Upper lobe of left lung (tissue), 6 donors: ENCODE measurements at regions not wholly inside any gene's neighbourhood (a gene's known extent, or its start where the extent isn't known, plus 50 kb on each side); places are given as distances from the start of the nearest gene placed in this dataset.

Experiments used
- ATAC-seq, 2 donors: fragments of 200-7000 bp; cut with Tn5 transposase; one replicate each; pipeline ENCODE4 v1.9.1; 2022; ENCODE audit warnings: mild to moderate bottlenecking in 2 of 2, moderate library complexity in 2 of 2; ENCODE audit not compliant: low FRiP score in 2 of 2
- DNase-seq, 2 donors: peaks; one replicate each; pipeline ENCODE4 v3.0.0-alpha.2; 2019 to 2020
- H3K27ac ChIP-seq, 4 donors: fragments of 200-600 bp; sonication (generic); one replicate each; pipeline ENCODE4 v1.5.1; 2016 to 2019
- H3K27me3 ChIP-seq, 4 donors: fragments of 200-600 bp; sonication (generic); one replicate each; pipeline ENCODE4 v1.5.1; 2017 to 2019
- H3K36me3 ChIP-seq, 4 donors: fragments of 200-600 bp; sonication (generic); one replicate each; pipeline ENCODE4 v1.5.1; 2016 to 2019
- H3K4me1 ChIP-seq, 4 donors: fragments of 200-600 bp; sonication (generic); one replicate each; pipeline ENCODE4 v1.5.1; 2018 to 2019
- H3K4me3 ChIP-seq, 4 donors: fragments of 200-600 bp; sonication (generic); one replicate each; pipeline ENCODE4 v1.5.1; 2017 to 2019; ENCODE audit warnings: mild to moderate bottlenecking in 2 of 4, moderate library complexity in 1 of 4
- H3K9me3 ChIP-seq, 4 donors: fragments of 200-600 bp; sonication (generic); one replicate each; pipeline ENCODE4 v1.5.1; 2018 to 2019
- CTCF ChIP-seq, 6 experiments: fragments of 450-650 bp in 4 of 6; fragments of 200-600 bp in 2 of 6; sonication (generic) in 2 of 6; IDR thresholded peaks; one replicate each; pipeline ENCODE4 v1.5.1; 2016 to 2019; ENCODE audit warnings: antibody characterized with exemption in 6 of 6
- EP300 ChIP-seq, 4 donors: sonication (generic); formaldehyde crosslinking; IDR thresholded peaks; one replicate each; pipeline ENCODE4 v1.5.1; 2017; ENCODE audit warnings: antibody characterized with exemption in 4 of 4, control low read depth in 2 of 4
- POLR2A ChIP-seq, 4 donors: fragments of 450-650 bp; IDR thresholded peaks; one replicate each; pipeline ENCODE4 v1.5.1; 2016 to 2017; ENCODE audit warnings: antibody characterized with exemption in 4 of 4, mild to moderate bottlenecking in 2 of 4
- POLR2AphosphoS5 ChIP-seq, 2 donors: sonication (generic); formaldehyde crosslinking; IDR thresholded peaks; one replicate each; pipeline ENCODE4 v1.5.1; 2017; ENCODE audit warnings: antibody characterized with exemption in 2 of 2
- WGBS, 2 donors: methylation state at CpG; one replicate each; pipeline ENCODE4 v1.1.5; 2017 to 2018; 5-methylcytosine and 5-hydroxymethylcytosine counted together
- donor health status: DM: no; HTN: no; CAD: no; lungs with moderate emphysema.
- donor health status: DM: no; HTN: yes; CAD: no; lungs with severe emphysema.

- Histone ChIP-seq H3K9me3 (peaks cover 0 to 4% (median 0%) of the 10 kb centered on the region in 4 donors), H3K36me3 (no peaks in the 10 kb centered on the region), H3K27me3 (no peaks in the 10 kb centered on the region), H3K4me1 (no peaks in the 10 kb centered on the region), H3K4me3 (no peak overlapping the region), H3K27ac (no peak overlapping the region)
- no peak for ATAC-seq
- TF ChIP-seq CTCF (IDR thresholded peaks at IDR 0.05) (no peak), POLR2A (IDR thresholded peaks at IDR 0.05) (no peak), POLR2AphosphoS5 (IDR thresholded peaks at IDR 0.05) (no peak), EP300 (IDR thresholded peaks at IDR 0.05) (no peak)
- 61 to 79% methylated on average over 8 to 9 of the region's 9 CpGs for whole genome bisulfite sequencing, 2 donors
- DNase-seq: no peak
Measured at GRCh38 chr16:54696970-54697369, 233.7 kb upstream of the IRX5 start.

- Histone ChIP-seq H3K4me1 (no peaks in the 10 kb centered on the region), H3K9me3 (peaks cover 0 to 3% (median 0%) of the 10 kb centered on the region in 4 donors), H3K36me3 (no peaks in the 10 kb centered on the region), H3K27ac (no peak overlapping the region), H3K27me3 (no peaks in the 10 kb centered on the region), H3K4me3 (no peak overlapping the region)
- DNase-seq (peak in 1 of 2 donors; percentile 5), ATAC-seq (no peak)
- TF ChIP-seq POLR2AphosphoS5 (IDR thresholded peaks at IDR 0.05) (no peak), POLR2A (IDR thresholded peaks at IDR 0.05) (no peak), CTCF (IDR thresholded peaks at IDR 0.05) (no peak), EP300 (IDR thresholded peaks at IDR 0.05) (no peak)
- 56 to 65% methylated on average over 8 of the region's 8 CpGs for WGBS, 2 donors
Measured at GRCh38 chr16:54696522-54696921, 234.1 kb upstream of the IRX5 start.

- Histone ChIP-seq H3K4me3 (no peak overlapping the region), H3K4me1 (no peaks in the 10 kb centered on the region), H3K36me3 (no peaks in the 10 kb centered on the region), H3K27me3 (no peaks in the 10 kb centered on the region), H3K9me3 (no peaks in the 10 kb centered on the region), H3K27ac (no peak overlapping the region)
- no peak for TF ChIP-seq EP300 (IDR thresholded peaks at IDR 0.05)
- no peak for TF ChIP-seq CTCF (IDR thresholded peaks at IDR 0.05)
- no peak for TF ChIP-seq POLR2A (IDR thresholded peaks at IDR 0.05)
- no peak for TF ChIP-seq POLR2AphosphoS5 (IDR thresholded peaks at IDR 0.05)
- DNase-seq: no peak
- no peak for ATAC-seq
- 63 to 70% methylated on average over 2 of the region's 2 CpGs for WGBS, 2 donors
Measured at GRCh38 chr16:54694651-54695050, 236.0 kb upstream of the IRX5 start.

GRCh38 chr16:54693864-54694263 lies 236.8 kb upstream of the IRX5 start:
- H3K4me3 ChIP-seq: no peak overlapping the region
- no peaks in the 10 kb centered on the region for H3K27me3 ChIP-seq
- no peak overlapping the region for H3K27ac ChIP-seq
- no peak for TF ChIP-seq EP300 (IDR thresholded peaks at IDR 0.05)
- TF ChIP-seq POLR2A (IDR thresholded peaks at IDR 0.05): no peak
- TF ChIP-seq POLR2AphosphoS5 (IDR thresholded peaks at IDR 0.05): no peak
- TF ChIP-seq CTCF (IDR thresholded peaks at IDR 0.05): no peak
- ATAC-seq (no peak), DNase-seq (no peak)
- no peaks in the 10 kb centered on the region for H3K4me1 ChIP-seq
- no peaks in the 10 kb centered on the region for H3K36me3 ChIP-seq
- H3K9me3 ChIP-seq: no peaks in the 10 kb centered on the region

- ATAC-seq: no peak
- no peaks in the 10 kb centered on the region for H3K27me3 ChIP-seq
- H3K4me1 ChIP-seq: no peaks in the 10 kb centered on the region
- 63 to 86% methylated on average over 2 of the region's 2 CpGs for WGBS, 2 donors
- TF ChIP-seq EP300 (IDR thresholded peaks at IDR 0.05) (no peak), CTCF (IDR thresholded peaks at IDR 0.05) (no peak), POLR2AphosphoS5 (IDR thresholded peaks at IDR 0.05) (no peak), POLR2A (IDR thresholded peaks at IDR 0.05) (no peak)
- no peak overlapping the region for H3K4me3 ChIP-seq
- no peak overlapping the region for H3K27ac ChIP-seq
- no peak for DNase-seq
- H3K36me3 ChIP-seq: no peaks in the 10 kb centered on the region
- no peaks in the 10 kb centered on the region for H3K9me3 ChIP-seq
Measured at GRCh38 chr16:54690710-54691109, 240.0 kb upstream of the IRX5 start.
